ENCODE measurements at regions not wholly inside any gene's neighbourhood (a gene's known extent, or its start where the extent isn't known, plus 50 kb on each side); places are given as distances from the start of the nearest gene placed in this dataset.

- Histone ChIP-seq H3K9me3 (no peaks in the 10 kb centered on the region), H3K4me1 (no peaks in the 10 kb centered on the region), H3K36me3 (no peaks in the 10 kb centered on the region), H3K4me3 (no peak overlapping the region), H3K27me3 (no peaks in the 10 kb centered on the region), H3K27ac (no peak overlapping the region)
- no peak for DNase-seq
- TF ChIP-seq POLR2A (IDR thresholded peaks at IDR 0.05), result no peak
- TF ChIP-seq POLR2AphosphoS5 (IDR thresholded peaks at IDR 0.05), result no peak
- TF ChIP-seq CTCF (IDR thresholded peaks at IDR 0.05), result no peak
- TF ChIP-seq EP300 (IDR thresholded peaks at IDR 0.05), result no peak
- WGBS, 2 donors, result 79 to 89% methylated on average over 2 of the region's 2 CpGs
- intact Hi-C loops (cut with DNase I), result no loop called here
Measured at GRCh38 chr18:54509793-54510192, 81.3 kb upstream of the DYNAP start.

- no peak for TF ChIP-seq POLR2A (IDR thresholded peaks at IDR 0.05)
- TF ChIP-seq EP300 (IDR thresholded peaks at IDR 0.05), result no peak
- TF ChIP-seq CTCF (IDR thresholded peaks at IDR 0.05), result no peak
- TF ChIP-seq POLR2AphosphoS5 (IDR thresholded peaks at IDR 0.05), result no peak
- Histone ChIP-seq H3K27me3 (no peaks in the 10 kb centered on the region), H3K4me1 (no peaks in the 10 kb centered on the region), H3K27ac (no peak overlapping the region), H3K4me3 (no peak overlapping the region), H3K9me3 (no peaks in the 10 kb centered on the region), H3K36me3 (no peaks in the 10 kb centered on the region)
- WGBS, 2 donors, result 65 to 66% methylated on average over 2 of the region's 2 CpGs
- intact Hi-C loops (cut with DNase I), result no loop called here
- DNase-seq, result no peak
Measured at GRCh38 chr18:54515149-54515548, 75.9 kb upstream of the DYNAP start.

- intact Hi-C loops (cut with DNase I), result no loop called here
- no peaks in the 10 kb centered on the region for H3K4me1 ChIP-seq
- no peaks in the 10 kb centered on the region for H3K27me3 ChIP-seq
- no peaks in the 10 kb centered on the region for H3K9me3 ChIP-seq
- TF ChIP-seq CTCF (IDR thresholded peaks at IDR 0.05) (no peak), EP300 (IDR thresholded peaks at IDR 0.05) (no peak), POLR2A (IDR thresholded peaks at IDR 0.05) (no peak), POLR2AphosphoS5 (IDR thresholded peaks at IDR 0.05) (no peak)
- H3K4me3 ChIP-seq, result no peak overlapping the region
- no peaks in the 10 kb centered on the region for H3K36me3 ChIP-seq
- WGBS, 2 donors, result 95 to 96% methylated on average over 5 of the region's 5 CpGs
- no peak overlapping the region for H3K27ac ChIP-seq
- DNase-seq, result no peak
Measured at GRCh38 chr18:54517521-54517920, 73.5 kb upstream of the DYNAP start.

- Histone ChIP-seq H3K27me3 (no peaks in the 10 kb centered on the region), H3K9me3 (no peaks in the 10 kb centered on the region), H3K27ac (no peak overlapping the region), H3K4me3 (no peak overlapping the region), H3K4me1 (no peaks in the 10 kb centered on the region), H3K36me3 (no peaks in the 10 kb centered on the region)
- TF ChIP-seq EP300 (IDR thresholded peaks at IDR 0.05), result no peak
- TF ChIP-seq POLR2A (IDR thresholded peaks at IDR 0.05), result no peak
- TF ChIP-seq CTCF (IDR thresholded peaks at IDR 0.05), result no peak
- TF ChIP-seq POLR2AphosphoS5 (IDR thresholded peaks at IDR 0.05), result no peak
- intact Hi-C loops (cut with DNase I), result no loop called here
- DNase-seq, result no peak
- 84 to 85% methylated on average over 1 of the region's 1 CpG for WGBS, 2 donors
Measured at GRCh38 chr18:54521846-54522245, 69.2 kb upstream of the DYNAP start.

GRCh38 chr18:54528942-54529376, 62.1 kb upstream of the DYNAP start:
- Histone ChIP-seq H3K36me3 (no peaks in the 10 kb centered on the region), H3K27me3 (no peaks in the 10 kb centered on the region), H3K4me3 (no peak overlapping the region), H3K4me1 (no peaks in the 10 kb centered on the region), H3K9me3 (no peaks in the 10 kb centered on the region), H3K27ac (no peak overlapping the region)
- intact Hi-C loops (cut with DNase I), result no loop called here
- no peak for TF ChIP-seq CTCF (IDR thresholded peaks at IDR 0.05)
- no peak for TF ChIP-seq POLR2A (IDR thresholded peaks at IDR 0.05)
- no peak for TF ChIP-seq EP300 (IDR thresholded peaks at IDR 0.05)
- no peak for TF ChIP-seq POLR2AphosphoS5 (IDR thresholded peaks at IDR 0.05)
- no peak for DNase-seq
- 68 to 83% methylated on average over 1 of the region's 1 CpG for whole genome bisulfite sequencing, 2 donors
